ENCODE measurements at regions not wholly inside any gene's neighbourhood (a gene's known extent, or its start where the extent isn't known, plus 50 kb on each side); places are given as distances from the start of the nearest gene placed in this dataset.
"Not testable (repeated sequence)": the region's sequence is repeated elsewhere in the genome, so short reads cannot be mapped to it uniquely, and the experiment has no call there.

DNA sequence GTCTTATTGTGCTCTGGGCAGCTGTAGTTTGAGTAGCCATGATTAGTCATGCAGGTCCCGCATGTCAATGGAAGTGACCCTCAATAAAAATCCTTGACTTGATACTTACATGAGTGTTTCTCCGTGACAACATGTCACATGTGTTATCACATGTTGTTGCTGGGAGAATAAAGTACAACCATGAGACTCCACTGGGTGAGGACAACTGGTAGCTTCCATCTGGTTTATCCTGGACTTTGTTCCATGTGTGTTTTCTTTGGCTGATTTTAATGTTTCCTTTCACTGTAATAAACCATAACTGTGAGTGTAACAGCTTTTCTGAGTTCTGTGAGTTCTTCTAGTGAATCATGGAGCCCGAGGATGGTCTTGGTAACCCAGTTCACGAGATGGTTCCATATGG, 63.1 kb upstream of the NDN start:
- no peak for ATAC-seq
- H3K9me3 Mint-ChIP-seq, result no peaks in the 10 kb centered on the region
- H3K36me3 Mint-ChIP-seq, result no peaks in the 10 kb centered on the region
- no peaks in the 10 kb centered on the region for H3K27me3 Mint-ChIP-seq
- H3K4me3 Mint-ChIP-seq, result no peak overlapping the region
- no peak overlapping the region for H3K27ac Mint-ChIP-seq
- no peaks in the 10 kb centered on the region for H3K4me1 Mint-ChIP-seq

DNA sequence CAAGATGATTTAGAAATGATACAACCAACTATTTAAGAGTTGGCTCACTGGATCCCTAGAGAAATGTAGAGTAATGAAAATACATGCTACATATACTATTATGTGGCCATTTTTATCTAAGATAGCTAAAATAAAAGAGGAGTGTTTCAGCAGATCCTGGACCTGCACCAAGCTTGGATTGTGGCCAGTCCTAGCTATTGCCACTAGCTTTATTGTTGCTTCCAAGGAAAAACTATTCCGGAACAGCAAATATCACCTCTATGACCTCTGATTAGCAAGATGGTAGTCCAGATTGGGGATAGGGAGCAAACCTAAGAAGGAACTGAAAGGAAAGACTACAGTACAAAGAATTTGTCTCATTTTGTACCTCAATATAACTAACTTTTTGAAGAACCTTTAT, 63.7 kb upstream of the NDN start:
- no peak overlapping the region for H3K27ac Mint-ChIP-seq
- no peaks in the 10 kb centered on the region for H3K36me3 Mint-ChIP-seq
- H3K4me3 Mint-ChIP-seq, result no peak overlapping the region
- ATAC-seq, result no peak
- H3K9me3 Mint-ChIP-seq, result no peaks in the 10 kb centered on the region
- no peaks in the 10 kb centered on the region for H3K4me1 Mint-ChIP-seq
- no peaks in the 10 kb centered on the region for H3K27me3 Mint-ChIP-seq

DNA sequence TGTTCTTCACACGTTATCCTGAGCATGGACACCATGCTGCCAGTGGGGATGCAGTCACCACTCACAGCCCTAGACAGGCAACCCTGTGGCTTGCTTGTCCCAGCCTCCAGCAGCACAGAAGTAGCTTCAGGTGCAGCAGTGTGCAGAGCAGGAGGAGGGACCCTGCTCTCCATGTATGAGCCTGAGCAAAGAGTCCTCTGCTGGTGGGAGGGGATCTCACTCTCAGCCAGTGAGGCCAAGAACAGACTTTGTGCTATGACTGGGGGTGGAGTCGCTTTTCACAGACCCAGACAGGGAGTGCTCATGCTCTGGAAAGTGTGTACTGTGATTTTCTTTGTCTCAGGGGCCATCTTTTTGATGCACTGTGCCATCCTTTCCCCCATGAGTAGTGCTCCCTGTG, 66.1 kb upstream of the NDN start:
- ATAC-seq, result no peak
- Mint-ChIP-seq H3K36me3 (no peaks in the 10 kb centered on the region), H3K4me1 (no peaks in the 10 kb centered on the region), H3K4me3 (no peak overlapping the region), H3K9me3 (peaks cover 3% of the 10 kb centered on the region), H3K27ac (no peak overlapping the region), H3K27me3 (no peaks in the 10 kb centered on the region)

DNA sequence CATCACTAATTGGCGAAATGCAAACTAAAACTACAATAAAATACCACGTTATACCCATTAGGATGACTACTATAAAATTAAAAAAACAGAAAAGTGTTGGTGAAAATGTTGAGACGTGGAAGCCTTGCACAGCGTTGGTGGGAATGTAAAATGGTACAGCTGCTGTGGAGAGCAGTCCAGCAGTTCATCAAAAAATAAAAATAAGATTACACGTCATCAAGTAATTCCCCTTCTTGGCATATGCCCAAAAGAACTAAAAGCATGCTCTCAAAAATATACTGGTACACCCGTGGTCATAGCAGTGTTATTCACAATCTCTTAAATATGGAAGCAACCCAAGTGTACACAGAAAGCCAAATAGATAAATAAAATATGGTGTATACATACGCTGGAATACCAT, 71.8 kb upstream of the NDN start:
- H3K4me3 Mint-ChIP-seq, result no peak overlapping the region
- no peaks in the 10 kb centered on the region for H3K36me3 Mint-ChIP-seq
- H3K27ac Mint-ChIP-seq, result no peak overlapping the region
- no peaks in the 10 kb centered on the region for H3K27me3 Mint-ChIP-seq
- H3K9me3 Mint-ChIP-seq, result peaks cover 3% of the 10 kb centered on the region
- H3K4me1 Mint-ChIP-seq, result no peaks in the 10 kb centered on the region
- no peak for ATAC-seq

DNA sequence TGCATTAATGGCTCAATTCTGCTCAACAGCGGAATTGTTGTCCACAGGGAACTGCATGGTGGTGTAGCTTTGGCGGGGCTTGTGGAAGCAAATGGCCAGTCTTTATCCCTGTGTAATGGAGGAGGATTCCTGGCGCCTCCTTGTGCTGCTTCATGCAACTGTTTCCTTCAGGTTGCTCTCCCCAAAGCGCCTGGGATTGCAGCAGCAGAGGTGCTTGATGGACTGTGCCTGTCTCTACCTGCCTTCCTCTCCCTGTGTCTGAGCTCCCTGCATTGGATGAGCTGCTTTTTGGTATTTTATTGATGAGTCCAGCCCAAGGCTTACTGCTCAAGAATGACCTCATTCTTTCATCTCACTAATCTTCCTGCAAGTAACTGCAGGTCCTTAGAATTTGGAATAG, 72.9 kb upstream of the NDN start:
- H3K36me3 Mint-ChIP-seq, result no peaks in the 10 kb centered on the region
- peaks cover 6% of the 10 kb centered on the region for H3K9me3 Mint-ChIP-seq
- no peak for ATAC-seq
- no peaks in the 10 kb centered on the region for H3K27me3 Mint-ChIP-seq
- H3K4me3 Mint-ChIP-seq, result no peak overlapping the region
- H3K27ac Mint-ChIP-seq, result no peak overlapping the region
- H3K4me1 Mint-ChIP-seq, result no peaks in the 10 kb centered on the region

DNA sequence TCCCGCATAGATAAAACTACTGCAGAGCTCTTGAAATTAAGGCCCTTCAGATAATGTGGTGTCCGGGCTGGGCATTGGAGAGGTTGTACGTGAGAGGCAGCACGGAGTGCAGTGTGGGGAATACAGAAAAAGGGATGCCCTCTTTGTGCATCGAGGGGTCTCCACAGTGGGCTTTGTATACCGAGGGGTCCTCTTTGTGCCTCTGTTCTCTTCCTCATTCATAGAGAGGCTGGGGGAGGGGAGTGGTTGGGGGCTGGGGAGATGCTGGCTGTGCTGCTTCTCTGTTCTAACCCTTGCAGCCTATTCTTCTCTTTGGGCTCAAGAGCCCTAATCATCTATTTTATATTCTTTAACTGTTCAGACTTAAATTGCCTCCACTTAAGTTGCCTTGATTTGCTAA, 74.3 kb upstream of the NDN start:
- H3K27me3 Mint-ChIP-seq, result no peaks in the 10 kb centered on the region
- no peak overlapping the region for H3K27ac Mint-ChIP-seq
- no peak for ATAC-seq
- H3K4me3 Mint-ChIP-seq, result no peak overlapping the region
- peaks cover 6% of the 10 kb centered on the region for H3K9me3 Mint-ChIP-seq
- H3K36me3 Mint-ChIP-seq, result no peaks in the 10 kb centered on the region
- no peaks in the 10 kb centered on the region for H3K4me1 Mint-ChIP-seq

DNA sequence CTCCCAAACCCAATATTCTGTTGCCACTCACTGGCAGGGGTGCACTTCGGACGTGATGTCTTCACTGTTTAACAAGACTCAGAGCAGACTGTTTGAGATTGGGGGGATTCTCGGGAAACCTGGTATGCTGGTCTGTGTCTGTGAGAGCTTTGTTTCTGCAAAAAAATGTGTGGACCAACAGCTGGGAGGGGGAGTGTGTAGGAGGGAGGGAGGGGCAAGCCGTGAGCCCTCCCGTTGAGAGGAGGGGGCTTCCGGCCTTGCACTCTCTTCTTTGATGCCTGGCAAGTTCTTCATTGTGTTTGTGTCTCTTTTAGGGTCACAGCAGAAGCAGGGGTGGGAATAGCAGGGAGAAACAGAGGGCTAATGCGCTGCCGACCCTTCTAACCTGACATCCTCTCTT, 74.9 kb upstream of the NDN start:
- Mint-ChIP-seq H3K36me3 (no peaks in the 10 kb centered on the region), H3K4me3 (no peak overlapping the region), H3K27ac (no peak overlapping the region), H3K4me1 (no peaks in the 10 kb centered on the region), H3K27me3 (no peaks in the 10 kb centered on the region), H3K9me3 (peaks cover 6% of the 10 kb centered on the region)
- no peak for ATAC-seq

DNA sequence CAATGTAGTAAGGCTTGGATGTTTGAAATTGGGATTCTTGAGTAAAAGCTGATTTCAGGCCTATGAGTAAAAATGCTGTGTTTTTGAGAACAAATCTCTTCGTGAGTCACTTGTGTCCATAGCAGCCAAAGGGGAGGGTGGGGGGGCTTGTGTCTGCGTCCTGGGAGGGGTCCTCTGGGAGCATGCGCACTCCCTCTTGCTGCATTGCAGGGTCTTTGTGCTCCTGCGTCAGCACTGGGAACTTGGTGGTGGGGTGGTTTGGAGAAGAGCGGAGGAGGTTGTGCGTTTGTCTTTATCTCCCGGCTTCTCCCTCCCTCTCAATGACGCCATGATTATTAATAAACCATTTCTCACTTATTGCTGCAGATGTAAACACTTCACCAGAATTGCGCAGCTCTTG, 75.9 kb upstream of the NDN start:
- ATAC-seq, result no peak
- H3K9me3 Mint-ChIP-seq, result peaks cover 6% of the 10 kb centered on the region
- no peaks in the 10 kb centered on the region for H3K36me3 Mint-ChIP-seq
- no peaks in the 10 kb centered on the region for H3K27me3 Mint-ChIP-seq
- H3K27ac Mint-ChIP-seq, result no peak overlapping the region
- no peaks in the 10 kb centered on the region for H3K4me1 Mint-ChIP-seq
- H3K4me3 Mint-ChIP-seq, result no peak overlapping the region

DNA sequence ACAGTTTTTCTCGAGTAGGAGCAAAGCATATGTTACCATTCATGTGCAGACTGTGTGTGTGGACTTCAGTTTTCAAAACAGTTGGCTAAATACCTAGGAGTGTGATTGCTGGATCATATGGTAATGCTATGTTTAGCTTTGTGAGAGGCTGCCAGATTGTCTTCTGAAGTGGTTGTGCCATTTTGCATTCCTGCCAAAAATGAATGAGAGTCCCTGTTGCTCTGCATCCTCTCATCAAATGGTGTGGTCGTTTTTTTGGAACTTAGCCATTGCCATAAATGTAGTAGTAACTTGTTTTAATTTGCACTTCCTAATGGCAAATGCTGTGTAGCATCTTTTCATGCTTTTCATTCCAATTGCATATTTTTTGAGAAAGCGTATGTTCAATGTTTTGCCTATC, 77.2 kb upstream of the NDN start:
- no peak overlapping the region for H3K4me3 Mint-ChIP-seq
- H3K27ac Mint-ChIP-seq, result no peak overlapping the region
- H3K4me1 Mint-ChIP-seq, result no peaks in the 10 kb centered on the region
- no peaks in the 10 kb centered on the region for H3K27me3 Mint-ChIP-seq
- peaks cover 6% of the 10 kb centered on the region for H3K9me3 Mint-ChIP-seq
- H3K36me3 Mint-ChIP-seq, result no peaks in the 10 kb centered on the region
- no peak for ATAC-seq

DNA sequence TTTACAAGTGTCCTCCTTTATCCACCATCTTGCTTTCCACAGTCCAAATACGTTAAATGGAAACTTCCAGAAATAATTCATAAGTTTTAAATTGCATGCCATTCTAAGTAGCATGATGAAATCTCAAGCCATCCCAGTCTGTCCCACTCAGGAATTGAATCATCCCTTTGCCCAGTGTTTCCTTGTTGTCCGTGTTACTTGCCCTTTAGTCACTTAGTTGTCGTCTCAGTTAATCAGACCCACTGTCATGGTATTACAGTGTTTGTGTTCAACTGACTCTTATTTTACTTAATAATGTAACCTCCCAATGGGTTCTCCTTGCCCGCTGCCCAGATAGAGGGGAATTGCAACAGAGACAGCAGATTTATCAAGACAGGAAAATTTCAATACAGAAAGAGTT, 77.6 kb upstream of the NDN start:
- no peak overlapping the region for H3K27ac Mint-ChIP-seq
- H3K9me3 Mint-ChIP-seq, result peaks cover 6% of the 10 kb centered on the region
- ATAC-seq, result no peak
- H3K4me3 Mint-ChIP-seq, result no peak overlapping the region
- H3K27me3 Mint-ChIP-seq, result no peaks in the 10 kb centered on the region
- no peaks in the 10 kb centered on the region for H3K36me3 Mint-ChIP-seq
- no peaks in the 10 kb centered on the region for H3K4me1 Mint-ChIP-seq

DNA sequence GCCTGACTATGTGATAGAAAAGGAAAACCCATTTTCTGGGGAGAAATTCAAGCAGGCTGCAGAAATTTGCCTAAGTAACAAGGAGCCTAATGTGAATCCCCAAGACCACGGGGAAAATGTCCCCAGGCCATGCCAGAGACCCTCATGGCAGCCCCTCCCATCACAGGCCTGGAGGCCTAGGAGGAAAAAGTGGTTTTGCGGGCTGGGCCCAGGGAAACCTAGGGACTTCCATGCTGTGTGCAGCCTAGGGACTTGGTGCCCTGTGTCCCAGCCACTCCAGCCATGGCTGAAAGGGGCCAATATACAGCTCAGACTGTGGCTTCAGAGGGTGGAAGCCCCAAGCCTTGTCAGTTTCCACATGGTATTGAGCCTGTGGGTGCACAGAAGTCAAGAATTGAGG, 79.7 kb upstream of the NDN start:
- not testable (repeated sequence) for H3K27ac Mint-ChIP-seq, ATAC-seq, H3K4me1 Mint-ChIP-seq, H3K4me3 Mint-ChIP-seq, H3K36me3 Mint-ChIP-seq, H3K27me3 Mint-ChIP-seq
- peaks cover 11% of the 10 kb centered on the region for H3K9me3 Mint-ChIP-seq

DNA sequence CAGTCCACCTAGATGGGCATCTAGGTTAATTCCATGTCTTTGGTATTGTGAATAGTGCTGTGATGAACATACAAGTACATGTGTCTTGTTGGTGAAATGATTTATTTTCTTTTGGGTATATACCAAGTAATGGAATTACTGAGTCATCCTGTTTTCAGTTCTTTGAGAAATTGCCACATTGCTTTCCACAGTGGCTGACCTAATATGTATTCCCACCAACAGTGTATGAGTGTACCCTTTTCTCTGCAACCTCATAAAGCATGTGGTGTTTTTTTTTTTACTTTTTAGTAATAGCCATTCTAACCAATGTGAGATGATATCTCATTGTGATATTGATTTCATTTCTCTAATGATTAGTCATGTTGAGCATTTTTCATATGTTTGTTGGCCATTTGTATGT, 86.0 kb upstream of the NDN start:
- Mint-ChIP-seq H3K36me3 (no peaks in the 10 kb centered on the region), H3K4me1 (no peaks in the 10 kb centered on the region), H3K27ac (no peak overlapping the region), H3K9me3 (peaks cover 14% of the 10 kb centered on the region), H3K27me3 (no peaks in the 10 kb centered on the region), H3K4me3 (no peak overlapping the region)
- no peak for ATAC-seq

DNA sequence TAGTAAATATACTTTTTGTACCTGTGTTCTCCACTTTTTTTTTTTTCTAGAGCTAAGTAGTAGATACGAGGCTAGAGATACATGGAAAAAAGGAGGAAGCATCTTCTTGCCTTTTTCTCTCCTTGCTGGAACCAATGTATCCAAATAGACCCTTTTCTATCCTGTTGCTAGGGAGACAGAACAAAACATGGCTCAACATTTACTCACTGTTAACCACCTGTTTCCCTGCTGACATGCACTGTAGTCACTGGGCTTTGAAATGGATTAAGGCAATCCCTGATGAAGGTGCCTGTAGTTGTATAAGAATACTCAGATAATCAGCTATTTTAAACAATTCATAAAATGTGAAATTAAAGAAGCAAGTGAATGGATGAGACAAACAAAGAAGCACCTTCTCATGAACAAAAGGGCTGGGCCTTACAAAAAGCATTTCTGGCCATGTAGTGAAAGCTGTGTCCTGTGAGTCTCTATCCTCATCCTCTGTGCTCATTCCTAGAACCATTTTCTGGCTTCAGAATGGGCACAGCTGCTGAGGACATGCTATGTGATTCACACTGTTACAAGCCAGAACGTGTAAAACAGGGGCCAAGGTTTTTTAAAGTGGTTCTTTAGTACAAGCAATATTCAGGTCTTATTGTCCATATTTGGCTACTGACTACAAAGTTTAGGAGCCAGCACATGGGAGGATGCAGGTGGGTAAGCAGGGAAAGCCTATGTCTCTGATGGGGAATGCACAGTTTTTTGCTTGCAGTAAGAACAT, 100.4 kb upstream of the NDN start:
- Mint-ChIP-seq H3K9me3 (peaks cover 6% of the 10 kb centered on the region), H3K4me3 (no peak overlapping the region), H3K4me1 (no peaks in the 10 kb centered on the region), H3K36me3 (no peaks in the 10 kb centered on the region), H3K27ac (no peak overlapping the region), H3K27me3 (no peaks in the 10 kb centered on the region)
- no peak for ATAC-seq

DNA sequence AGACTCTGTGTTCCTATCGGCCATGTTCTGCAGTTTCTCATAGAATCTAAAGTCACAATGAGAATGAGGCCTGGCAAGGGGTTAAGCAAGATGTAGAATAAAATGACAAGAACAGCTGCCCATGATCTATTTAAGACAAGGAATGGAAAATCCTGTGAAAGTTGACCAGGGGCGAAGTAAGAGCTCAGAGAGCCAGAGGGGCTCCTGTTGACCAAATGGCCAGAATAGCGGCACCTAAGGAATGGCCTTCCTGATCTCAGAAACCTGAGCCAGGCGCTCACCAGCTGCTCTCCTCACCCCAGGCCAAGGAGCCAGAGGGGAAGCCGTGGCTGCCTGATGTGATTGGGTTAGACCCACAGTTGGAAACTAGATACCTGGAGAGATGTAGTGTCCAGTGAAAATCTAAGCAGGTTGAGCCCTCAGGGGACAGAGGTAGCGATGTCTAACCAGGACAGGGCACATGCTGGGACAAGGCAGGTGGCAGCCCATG, 106.1 kb upstream of the NDN start:
- H3K4me3 Mint-ChIP-seq, result no peak overlapping the region
- no peaks in the 10 kb centered on the region for H3K36me3 Mint-ChIP-seq
- no peak overlapping the region for H3K27ac Mint-ChIP-seq
- ATAC-seq, result no peak
- peaks cover 9% of the 10 kb centered on the region for H3K9me3 Mint-ChIP-seq
- no peaks in the 10 kb centered on the region for H3K27me3 Mint-ChIP-seq
- no peaks in the 10 kb centered on the region for H3K4me1 Mint-ChIP-seq

DNA sequence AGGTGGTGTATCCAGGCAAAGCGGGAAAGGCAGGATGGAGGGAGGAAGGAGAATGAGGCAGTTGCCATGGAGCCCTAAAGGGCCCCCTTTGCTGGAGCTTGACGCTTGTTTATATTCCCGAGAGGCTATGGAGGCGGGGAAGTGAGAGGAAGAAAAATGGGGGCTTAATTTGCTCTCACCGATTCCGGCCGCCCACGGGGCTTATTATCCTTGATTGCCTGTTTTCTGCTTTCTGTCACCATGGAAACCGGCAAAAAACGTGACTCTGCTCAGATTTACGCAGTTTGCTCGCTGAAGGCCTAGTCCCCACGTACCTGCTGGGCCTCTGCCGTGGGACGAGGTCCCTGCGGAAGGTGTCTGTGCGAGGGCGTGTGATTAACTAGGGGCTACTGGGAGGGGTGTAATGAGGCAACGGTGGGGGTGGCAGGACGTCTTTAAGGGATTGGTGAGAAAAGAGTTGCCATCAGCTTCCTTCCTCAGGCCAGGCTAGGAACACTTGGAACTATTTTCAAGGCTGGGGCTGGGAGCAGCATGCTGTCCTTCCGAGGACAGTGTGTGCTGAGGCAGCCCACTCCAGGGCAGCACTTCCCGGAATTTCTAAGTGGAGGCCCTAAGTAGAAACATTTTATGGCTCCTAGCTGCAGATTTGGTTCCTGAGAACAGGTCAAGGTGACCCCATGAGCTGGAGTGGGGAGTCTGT, 110.8 kb upstream of the NDN start:
- H3K9me3 Mint-ChIP-seq, result peaks cover 7% of the 10 kb centered on the region
- H3K36me3 Mint-ChIP-seq, result no peaks in the 10 kb centered on the region
- H3K27me3 Mint-ChIP-seq, result no peaks in the 10 kb centered on the region
- H3K4me3 Mint-ChIP-seq, result no peak overlapping the region
- ATAC-seq, result no peak
- H3K4me1 Mint-ChIP-seq, result no peaks in the 10 kb centered on the region
- H3K27ac Mint-ChIP-seq, result no peak overlapping the region

DNA sequence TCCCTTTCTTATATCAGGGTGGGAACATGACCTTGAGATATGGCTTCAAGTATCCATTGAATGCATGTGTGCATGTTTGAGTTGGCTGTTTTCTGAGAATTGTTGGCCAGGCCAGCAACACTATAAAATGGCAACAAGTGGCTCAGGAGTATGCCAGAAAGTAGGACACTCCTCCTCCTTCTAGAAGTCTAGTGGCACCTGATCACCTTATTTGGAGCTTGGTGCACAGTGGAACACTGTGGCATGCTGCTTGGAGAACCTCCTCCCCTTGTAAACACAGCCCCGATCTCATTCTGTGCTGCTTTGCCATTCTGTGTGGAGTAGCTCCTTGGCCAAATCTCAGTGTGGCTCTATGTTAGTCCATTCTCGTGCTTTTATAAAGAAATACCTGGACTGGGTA, 114.8 kb upstream of the NDN start:
- H3K36me3 Mint-ChIP-seq, result no peaks in the 10 kb centered on the region
- H3K27ac Mint-ChIP-seq, result no peak overlapping the region
- no peaks in the 10 kb centered on the region for H3K27me3 Mint-ChIP-seq
- H3K4me3 Mint-ChIP-seq, result no peak overlapping the region
- no peaks in the 10 kb centered on the region for H3K4me1 Mint-ChIP-seq
- H3K9me3 Mint-ChIP-seq, result peaks cover 4% of the 10 kb centered on the region
- no peak for ATAC-seq
